Gastroesophageal sphincter (tissue), 4 donors: ENCODE measurements at regions not wholly inside any gene's neighbourhood (a gene's known extent, or its start where the extent isn't known, plus 50 kb on each side); places are given as distances from the start of the nearest gene placed in this dataset.

Experiments
- ATAC-seq: fragments of 150-250 bp; one replicate; pipeline ENCODE4 v1.9.1; 2016; ENCODE audit warnings: mild to moderate bottlenecking, moderate library complexity
- H3K27ac ChIP-seq, 4 donors: fragments of 200-600 bp; sonication (generic) in 3 of 4; 1 replicate in 3 of 4; 2 replicates in 1 of 4; pipeline ENCODE4 v1.5.1; 2016 to 2019
- H3K27me3 ChIP-seq: fragments of 200-600 bp; sonication (generic); one replicate; pipeline ENCODE4 v1.5.1; 2019
- H3K36me3 ChIP-seq, 2 donors: fragments of 200-600 bp; sonication (generic); one replicate each; pipeline ENCODE4 v1.5.1; 2019; ENCODE audit warnings: control low read depth in 1 of 2
- H3K4me1 ChIP-seq, 3 donors: fragments of 200-600 bp; sonication (generic); 1 replicate in 2 of 3; 2 replicates in 1 of 3; pipeline ENCODE4 v1.5.1; 2016 to 2019; ENCODE audit warnings: control low read depth in 2 of 3
- H3K4me3 ChIP-seq, 2 donors: fragments of 200-600 bp; sonication (generic); one replicate each; pipeline ENCODE4 v1.5.1; 2019; ENCODE audit warnings: mild to moderate bottlenecking in 1 of 2, moderate library complexity in 1 of 2
- H3K9me3 ChIP-seq, 3 donors: fragments of 200-600 bp; sonication (generic); one replicate each; pipeline ENCODE4 v1.5.1; 2017 to 2019; ENCODE audit warnings: control low read depth in 2 of 3
- EP300 ChIP-seq: sonication (generic); formaldehyde crosslinking; IDR thresholded peaks from one replicate; pipeline ENCODE4 v1.6.1; 2017; ENCODE audit warnings: antibody characterized with exemption, mild to moderate bottlenecking
- POLR2A ChIP-seq, 2 donors: fragments of 450-650 bp; IDR thresholded peaks; one replicate each; pipeline ENCODE4 v1.6.1; 2017; ENCODE audit warnings: antibody characterized with exemption in 2 of 2, mild to moderate bottlenecking in 2 of 2, moderate library complexity in 1 of 2
- POLR2AphosphoS5 ChIP-seq: sonication (generic); formaldehyde crosslinking; IDR thresholded peaks from one replicate; pipeline ENCODE4 v1.6.1; 2017; ENCODE audit warnings: antibody characterized with exemption
- WGBS, 2 donors: methylation state at CpG; one replicate each; pipeline ENCODE4 v1.1.5; 2018; ENCODE audit warnings: low coverage in 1 of 2; 5-methylcytosine and 5-hydroxymethylcytosine counted together
- TF ChIP-seq, protein P1 (sequence below), 4 experiments: fragments of 200-600 bp in 2 of 4; fragments of 450-650 bp in 2 of 4; sonication (generic) in 1 of 4; IDR thresholded peaks; one replicate each; pipeline ENCODE4 v1.5.1; 2017 to 2019; ENCODE audit warnings: antibody characterized with exemption in 4 of 4, mild to moderate bottlenecking in 2 of 4, moderate library complexity in 2 of 4

DNA sequence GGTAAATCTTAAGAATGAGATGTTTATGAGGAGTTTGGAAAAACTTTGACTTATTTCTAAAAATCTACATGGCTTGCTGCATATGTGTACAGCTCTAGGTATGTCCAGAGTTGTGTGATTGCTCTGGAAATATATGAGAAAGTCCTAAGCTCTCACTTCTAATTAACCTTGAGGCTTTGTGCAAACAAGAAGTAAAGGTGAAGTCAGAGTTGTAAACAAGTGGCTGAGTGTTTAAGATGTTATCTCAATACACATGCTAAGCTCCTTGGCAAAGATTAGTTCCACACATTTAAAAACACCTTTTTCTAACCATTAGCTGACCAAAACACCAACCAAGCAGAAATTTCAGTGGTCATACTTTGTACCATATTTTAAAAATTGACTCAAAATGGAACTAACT is 684.2 kb downstream of the HTR1B start:
- H3K4me1 ChIP-seq, result no peaks in the 10 kb centered on the region

DNA sequence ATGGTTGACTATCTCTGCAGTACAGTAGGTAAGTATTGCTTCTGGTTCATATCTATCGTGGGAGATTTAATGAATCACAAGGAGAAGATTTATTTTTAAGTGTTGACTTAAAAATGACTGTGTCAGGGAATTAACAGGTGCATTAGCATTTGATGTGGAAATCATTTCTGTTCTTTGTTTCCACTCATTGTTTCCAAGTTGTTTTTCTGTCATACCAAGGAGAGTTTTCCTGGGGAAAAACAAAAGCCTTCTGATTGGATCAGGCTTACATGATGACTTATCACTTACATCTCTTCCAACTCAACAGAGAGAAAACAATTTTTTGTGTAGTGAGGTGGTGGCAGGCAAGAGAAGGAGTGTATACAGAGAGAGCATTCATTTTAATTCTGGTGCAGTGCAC is 686.4 kb downstream of the HTR1B start:
- no peak for TF ChIP-seq EP300
- TF ChIP-seq, protein P1, sequence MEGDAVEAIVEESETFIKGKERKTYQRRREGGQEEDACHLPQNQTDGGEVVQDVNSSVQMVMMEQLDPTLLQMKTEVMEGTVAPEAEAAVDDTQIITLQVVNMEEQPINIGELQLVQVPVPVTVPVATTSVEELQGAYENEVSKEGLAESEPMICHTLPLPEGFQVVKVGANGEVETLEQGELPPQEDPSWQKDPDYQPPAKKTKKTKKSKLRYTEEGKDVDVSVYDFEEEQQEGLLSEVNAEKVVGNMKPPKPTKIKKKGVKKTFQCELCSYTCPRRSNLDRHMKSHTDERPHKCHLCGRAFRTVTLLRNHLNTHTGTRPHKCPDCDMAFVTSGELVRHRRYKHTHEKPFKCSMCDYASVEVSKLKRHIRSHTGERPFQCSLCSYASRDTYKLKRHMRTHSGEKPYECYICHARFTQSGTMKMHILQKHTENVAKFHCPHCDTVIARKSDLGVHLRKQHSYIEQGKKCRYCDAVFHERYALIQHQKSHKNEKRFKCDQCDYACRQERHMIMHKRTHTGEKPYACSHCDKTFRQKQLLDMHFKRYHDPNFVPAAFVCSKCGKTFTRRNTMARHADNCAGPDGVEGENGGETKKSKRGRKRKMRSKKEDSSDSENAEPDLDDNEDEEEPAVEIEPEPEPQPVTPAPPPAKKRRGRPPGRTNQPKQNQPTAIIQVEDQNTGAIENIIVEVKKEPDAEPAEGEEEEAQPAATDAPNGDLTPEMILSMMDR (IDR thresholded peaks at IDR 0.05), result no peak
- no peak for TF ChIP-seq POLR2A (IDR thresholded peaks at IDR 0.05)
- no peak for TF ChIP-seq POLR2AphosphoS5
- Histone ChIP-seq H3K4me3 (no peak overlapping the region), H3K9me3 (no peaks in the 10 kb centered on the region), H3K27me3 (no peaks in the 10 kb centered on the region), H3K4me1 (no peaks in the 10 kb centered on the region), H3K36me3 (no peaks in the 10 kb centered on the region), H3K27ac (no peak overlapping the region)
- no peak for ATAC-seq
- 75% methylated on average over 1 of the region's 1 CpG; no CpG with 5 or more reads in 1 of the 2 donors for WGBS, 2 donors

More for the DNA sequence above, 684.2 kb downstream of the HTR1B start:
- TF ChIP-seq, protein P1 (IDR thresholded peaks at IDR 0.05), result no peak
- TF ChIP-seq POLR2A (IDR thresholded peaks at IDR 0.05) (no peak), EP300 (no peak), POLR2AphosphoS5 (no peak)
- no peaks in the 10 kb centered on the region for H3K9me3 ChIP-seq
- no peak overlapping the region for H3K27ac ChIP-seq
- no peaks in the 10 kb centered on the region for H3K27me3 ChIP-seq
- no peak overlapping the region for H3K4me3 ChIP-seq
- no peak for ATAC-seq
- no peaks in the 10 kb centered on the region for H3K36me3 ChIP-seq

DNA sequence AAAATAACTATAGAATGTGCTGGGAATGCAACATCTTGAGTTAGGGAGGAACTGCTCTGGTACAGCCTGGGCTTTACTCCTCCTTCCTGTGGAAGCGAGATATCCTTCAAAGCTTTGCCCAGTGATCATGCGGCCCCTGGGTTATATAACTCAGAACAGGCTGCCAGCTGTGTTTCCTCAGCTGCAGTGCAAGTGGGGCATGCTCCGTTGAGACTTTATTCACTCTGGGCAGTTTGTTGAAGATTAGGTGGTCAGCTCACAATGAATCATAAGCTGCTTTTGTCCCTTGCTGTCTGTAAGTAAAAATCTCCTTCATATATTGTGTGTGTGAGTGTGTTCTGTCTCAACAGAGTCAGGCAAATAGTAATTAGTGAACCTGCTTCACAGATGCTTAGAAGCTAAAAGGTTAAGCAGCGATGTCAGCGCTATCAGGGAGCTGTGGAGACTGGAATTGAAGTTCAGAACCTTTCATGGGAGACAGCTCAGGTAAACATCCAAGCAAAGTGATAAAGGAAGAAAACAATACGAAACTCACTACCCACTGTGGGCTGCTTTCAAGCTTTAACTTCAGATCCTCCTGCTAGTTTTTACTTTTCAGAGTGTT is 688.4 kb downstream of the HTR1B start:
- H3K4me3 ChIP-seq, result no peak overlapping the region
- no peaks in the 10 kb centered on the region for H3K36me3 ChIP-seq
- H3K27ac ChIP-seq, result no peak overlapping the region
- ATAC-seq, result no peak
- WGBS, 2 donors, result 33 to 45% methylated on average over 4 to 6 of the region's 6 CpGs
- H3K9me3 ChIP-seq, result no peaks in the 10 kb centered on the region
- peaks cover 0 to 10% (median 0%) of the 10 kb centered on the region in 3 donors for H3K4me1 ChIP-seq
- no peaks in the 10 kb centered on the region for H3K27me3 ChIP-seq
- TF ChIP-seq POLR2A (IDR thresholded peaks at IDR 0.05), result no peak
- TF ChIP-seq, protein P1 (IDR thresholded peaks at IDR 0.05), result no peak
- TF ChIP-seq EP300, result no peak
- no peak for TF ChIP-seq POLR2AphosphoS5

DNA sequence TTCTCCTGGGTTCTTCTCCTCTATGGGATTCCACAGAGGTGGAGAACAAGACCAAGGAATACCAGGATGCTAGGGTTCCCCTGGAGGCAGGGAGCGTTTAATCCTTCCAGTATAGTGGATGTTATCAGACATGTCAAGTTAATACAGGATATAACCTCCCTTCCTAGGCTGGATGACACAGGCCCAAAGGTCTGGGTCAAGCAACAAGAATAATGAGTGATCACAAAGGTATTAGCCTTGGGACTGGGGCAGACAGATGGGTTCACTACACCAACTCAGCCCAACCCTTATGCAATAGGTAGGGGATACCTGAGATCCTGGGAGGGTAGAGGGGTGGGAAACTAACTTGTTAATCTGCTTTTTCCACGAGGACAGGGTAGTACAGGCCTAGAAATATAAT is 690.3 kb downstream of the HTR1B start:
- Histone ChIP-seq H3K4me3 (no peak overlapping the region), H3K9me3 (no peaks in the 10 kb centered on the region), H3K27ac (no peak overlapping the region), H3K27me3 (no peaks in the 10 kb centered on the region), H3K36me3 (no peaks in the 10 kb centered on the region), H3K4me1 (peaks cover 0 to 10% (median 0%) of the 10 kb centered on the region in 3 donors)
- no peak for ATAC-seq
- TF ChIP-seq POLR2A (IDR thresholded peaks at IDR 0.05) (no peak), POLR2AphosphoS5 (no peak), EP300 (no peak)
- TF ChIP-seq, protein P1 (IDR thresholded peaks at IDR 0.05), result no peak
- 0 to 34% methylated on average over 1 to 2 of the region's 2 CpGs for WGBS, 2 donors

DNA sequence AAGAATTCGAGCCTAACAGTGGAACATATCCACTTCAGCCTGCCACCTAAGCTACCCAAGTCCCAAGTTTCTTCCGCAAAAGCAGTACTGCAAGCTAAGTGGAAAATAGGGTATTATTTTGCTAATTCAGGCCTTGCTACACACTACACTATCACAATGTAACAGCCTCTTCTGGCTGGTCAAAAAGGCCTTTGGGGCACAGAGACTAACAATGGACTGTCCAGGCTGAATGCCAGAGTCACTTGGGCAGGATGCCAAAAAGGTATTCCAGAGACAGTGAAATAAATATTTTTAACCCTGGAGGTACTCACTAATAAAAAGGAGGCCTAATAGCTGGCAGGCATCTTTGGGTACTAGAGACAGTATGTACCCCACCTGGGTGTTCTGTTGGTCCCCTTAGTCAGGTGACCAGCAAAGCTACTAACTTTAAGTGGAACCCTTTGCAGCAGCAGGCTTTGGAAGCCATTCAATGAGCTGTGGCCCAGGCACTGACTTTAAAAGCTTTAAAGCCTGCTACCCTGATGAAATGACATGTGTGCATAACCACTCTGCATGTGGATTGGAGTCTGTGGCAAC is 692.1 kb downstream of the HTR1B start:
- Histone ChIP-seq H3K27ac (no peak overlapping the region), H3K9me3 (no peaks in the 10 kb centered on the region), H3K4me1 (peaks cover 0 to 10% (median 0%) of the 10 kb centered on the region in 3 donors), H3K4me3 (no peak overlapping the region), H3K27me3 (no peaks in the 10 kb centered on the region), H3K36me3 (no peaks in the 10 kb centered on the region)
- WGBS, 2 donors, result 49 to 62% methylated on average over 2 of the region's 2 CpGs
- ATAC-seq, result no peak
- TF ChIP-seq, protein P1 (IDR thresholded peaks at IDR 0.05), result no peak
- TF ChIP-seq EP300 (no peak), POLR2AphosphoS5 (no peak), POLR2A (IDR thresholded peaks at IDR 0.05) (no peak)
